ENCODE measurements at regions not wholly inside any gene's neighbourhood (a gene's known extent, or its start where the extent isn't known, plus 50 kb on each side); places are given as distances from the start of the nearest gene placed in this dataset.

- no peak overlapping the region for H3K4me3 Mint-ChIP-seq (ENCODE audit: low read depth, unreplicated experiment)
- H3K27ac Mint-ChIP-seq (ENCODE audit: unreplicated experiment): no peak overlapping the region
- no peak for TF ChIP-seq CTCF (IDR thresholded peaks at IDR 0.05; ENCODE audit: unreplicated experiment)
- BruUV-seq (replicated peaks): no TSS peak
- H3K9me3 Mint-ChIP-seq (ENCODE audit: low read depth, unreplicated experiment): no peaks in the 10 kb centered on the region
- peaks cover 93% of the 10 kb centered on the region for H3K27me3 Mint-ChIP-seq (ENCODE audit: unreplicated experiment)
- intact Hi-C loops (cut with micrococcal nuclease; ENCODE audit: unreplicated experiment): no loop called here
- H3K4me1 Mint-ChIP-seq (ENCODE audit: low read depth, unreplicated experiment): no peaks in the 10 kb centered on the region
- DNase-seq: no peak
- CTCF ChIA-PET: interaction anchor here (0.7 to 3.3 kb wide), 7 partner anchors 12 to 1009 kb away, joined by 3 to 18 read pairs (median 7); no protein-coding TSS in a partner anchor
- no peaks in the 10 kb centered on the region for H3K36me3 Mint-ChIP-seq (ENCODE audit: insufficient read depth, unreplicated experiment)
These were observed 104.0 kb downstream of the MRM1 start for GRCh38 chr17:36705283-36705795.

GRCh38 chr17:36705874-36706731 lies 104.7 kb downstream of the MRM1 start:
- no peak overlapping the region for H3K4me3 Mint-ChIP-seq (ENCODE audit: low read depth, unreplicated experiment)
- no peaks in the 10 kb centered on the region for H3K9me3 Mint-ChIP-seq (ENCODE audit: low read depth, unreplicated experiment)
- peaks cover 93% of the 10 kb centered on the region for H3K27me3 Mint-ChIP-seq (ENCODE audit: unreplicated experiment)
- peak; percentile 99 for TF ChIP-seq CTCF (IDR thresholded peaks at IDR 0.05; ENCODE audit: unreplicated experiment)
- CTCF ChIA-PET: interaction anchor here (0.6 to 3.3 kb wide), 12 partner anchors 12 to 342 kb away, joined by 3 to 18 read pairs (median 4); no protein-coding TSS in a partner anchor
- H3K27ac Mint-ChIP-seq (ENCODE audit: unreplicated experiment): no peak overlapping the region
- no peaks in the 10 kb centered on the region for H3K36me3 Mint-ChIP-seq (ENCODE audit: insufficient read depth, unreplicated experiment)
- intact Hi-C loops (cut with micrococcal nuclease; ENCODE audit: unreplicated experiment): loop anchor here (1.0 to 2.0 kb wide), 2 partner anchors 77 to 341 kb away; no protein-coding TSS in a partner anchor
- peak; percentile 90 for DNase-seq
- BruUV-seq (replicated peaks): no TSS peak
- H3K4me1 Mint-ChIP-seq (ENCODE audit: low read depth, unreplicated experiment): no peaks in the 10 kb centered on the region

- no peak overlapping the region for H3K4me3 Mint-ChIP-seq (ENCODE audit: low read depth, unreplicated experiment)
- BruUV-seq (replicated peaks): no TSS peak
- DNase-seq: no peak
- TF ChIP-seq CTCF (IDR thresholded peaks at IDR 0.05; ENCODE audit: unreplicated experiment): no peak
- no peaks in the 10 kb centered on the region for H3K9me3 Mint-ChIP-seq (ENCODE audit: low read depth, unreplicated experiment)
- no peak overlapping the region for H3K27ac Mint-ChIP-seq (ENCODE audit: unreplicated experiment)
- no peaks in the 10 kb centered on the region for H3K36me3 Mint-ChIP-seq (ENCODE audit: insufficient read depth, unreplicated experiment)
- peaks cover 93% of the 10 kb centered on the region for H3K27me3 Mint-ChIP-seq (ENCODE audit: unreplicated experiment)
- intact Hi-C loops (cut with micrococcal nuclease; ENCODE audit: unreplicated experiment): loop anchor here (2.0 kb wide), 1 partner anchor 79 kb away; no protein-coding TSS in a partner anchor
- CTCF ChIA-PET: interaction anchor here (1.1 to 3.3 kb wide), 4 partner anchors 9 to 105 kb away, joined by 3 to 18 read pairs (median 10); no protein-coding TSS in a partner anchor
- H3K4me1 Mint-ChIP-seq (ENCODE audit: low read depth, unreplicated experiment): no peaks in the 10 kb centered on the region
These were observed 106.5 kb downstream of the MRM1 start for GRCh38 chr17:36707904-36708303.

GRCh38 chr17:36714789-36715188 lies 113.4 kb downstream of the MRM1 start:
- Mint-ChIP-seq H3K4me1 (ENCODE audit: low read depth, unreplicated experiment) (no peaks in the 10 kb centered on the region), H3K27me3 (ENCODE audit: unreplicated experiment) (peaks cover 78% of the 10 kb centered on the region), H3K27ac (ENCODE audit: unreplicated experiment) (no peak overlapping the region), H3K36me3 (ENCODE audit: insufficient read depth, unreplicated experiment) (no peaks in the 10 kb centered on the region), H3K4me3 (ENCODE audit: low read depth, unreplicated experiment) (no peak overlapping the region), H3K9me3 (ENCODE audit: low read depth, unreplicated experiment) (no peaks in the 10 kb centered on the region)
- CTCF ChIA-PET: interaction anchor here (0.6 to 0.8 kb wide), 2 partner anchors 28 to 62 kb away, joined by 5 to 6 read pairs; no protein-coding TSS in a partner anchor
- intact Hi-C loops (cut with micrococcal nuclease; ENCODE audit: unreplicated experiment): loop anchor here (10.0 kb wide), 1 partner anchor 60 kb away; no protein-coding TSS in a partner anchor
- no peak for DNase-seq
- no TSS peak for BruUV-seq (replicated peaks)
- TF ChIP-seq CTCF (IDR thresholded peaks at IDR 0.05; ENCODE audit: unreplicated experiment): no peak

All from Calu3 (cell line).